Fibroblast of lung (primary cell): ENCODE measurements at regions not wholly inside any gene's neighbourhood (a gene's known extent, or its start where the extent isn't known, plus 50 kb on each side); places are given as distances from the start of the nearest gene placed in this dataset.

Source experiments
- CTCF ChIP-seq, 2 donors: IDR thresholded peaks in 1 of 2; conservative IDR thresholded peaks in 1 of 2; 1 replicate in 1 of 2; 2 replicates in 1 of 2; pipeline ENCODE4 v1.5.1; 2011 to 2012; ENCODE audit warnings: low read length in 2 of 2, control low read depth in 1 of 2, inconsistent platforms in 1 of 2, low read depth in 1 of 2, mild to moderate bottlenecking in 1 of 2
- EZH2 ChIP-seq: IDR thresholded peaks from 2 replicates; pipeline ENCODE4 v1.5.1; 2012; ENCODE audit warnings: low read length, control low read depth, mild to moderate bottlenecking; ENCODE audit errors: missing control alignments

GRCh38 chr2:187966924-187967323 is 324.8 kb upstream of the GULP1 start:
- TF ChIP-seq CTCF (conservative IDR thresholded peaks at IDR 0.05 in 1 of 2, IDR thresholded peaks at IDR 0.05 in 1 of 2; ENCODE audit: low read depth in 1 of 2, low read length in 2 of 2) (no peak), EZH2 (no peak)
